Thoracic aorta (tissue), 2 donors: ENCODE measurements at regions not wholly inside any gene's neighbourhood (a gene's known extent, or its start where the extent isn't known, plus 50 kb on each side); places are given as distances from the start of the nearest gene placed in this dataset.

Source experiments
- ATAC-seq: fragments of 150-250 bp; one replicate; pipeline ENCODE4 v1.8.0; 2017; ENCODE audit warnings: low read depth; ENCODE audit not compliant: insufficient number of reproducible peaks, low FRiP score
- DNase-seq: peaks from one replicate; pipeline ENCODE4 v3.0.0-alpha.2; 2020; ENCODE audit warnings: low spot score
- H3K27ac ChIP-seq, 2 donors: fragments of 200-600 bp; sonication (generic); 1 replicate in 1 of 2; 2 replicates in 1 of 2; pipeline ENCODE4 v1.5.1; 2016; ENCODE audit warnings: mild to moderate bottlenecking in 2 of 2, moderate library complexity in 2 of 2
- H3K27me3 ChIP-seq: fragments of 200-600 bp; sonication (generic); replicated peaks from 2 replicates; pipeline ENCODE4 v1.6.0; 2016; ENCODE audit warnings: mild to moderate bottlenecking; ENCODE audit not compliant: insufficient read depth
- H3K36me3 ChIP-seq: fragments of 200-600 bp; sonication (generic); one replicate; pipeline ENCODE4 v1.5.1; 2016
- H3K4me1 ChIP-seq, 2 donors: fragments of 200-600 bp; sonication (generic); 1 replicate in 1 of 2; 2 replicates in 1 of 2; pipeline versions ENCODE4 v1.5.1 to v1.6.0; 2016; ENCODE audit warnings: low read depth in 2 of 2, mild to moderate bottlenecking in 1 of 2; ENCODE audit not compliant: control insufficient read depth in 1 of 2
- H3K4me3 ChIP-seq: fragments of 200-600 bp; sonication (generic); 2 replicates; pipeline ENCODE4 v1.5.1; 2016; ENCODE audit warnings: mild to moderate bottlenecking
- H3K9me3 ChIP-seq: fragments of 200-600 bp; sonication (generic); 2 replicates; pipeline ENCODE4 v1.5.1; 2016
- TF ChIP-seq, protein P1 (sequence below): fragments of 200-600 bp; sonication (generic); IDR thresholded peaks from one replicate; pipeline ENCODE4 v1.5.1; 2019; ENCODE audit warnings: antibody characterized with exemption

DNA sequence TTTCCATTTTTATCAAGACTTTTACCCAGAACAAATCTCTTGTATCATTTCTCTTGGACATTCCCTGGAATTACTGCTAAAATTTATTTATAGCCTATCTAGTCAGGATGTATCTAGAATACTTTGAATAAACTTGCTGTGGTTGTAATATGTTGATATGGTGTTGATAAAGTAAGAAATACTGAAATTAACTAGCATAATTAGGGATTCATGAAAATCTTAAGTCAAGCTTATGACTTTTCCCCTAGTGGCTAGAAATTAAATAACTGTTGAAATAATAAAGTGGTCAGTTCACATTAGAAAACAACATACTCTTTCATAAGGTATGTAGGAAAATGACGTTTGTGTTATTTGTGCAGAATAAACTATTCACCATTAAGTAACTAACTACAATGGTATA is 73.1 kb upstream of the ANKRD50 start:
- Histone ChIP-seq H3K4me3 (no peak overlapping the region), H3K36me3 (no peaks in the 10 kb centered on the region), H3K27ac (no peak overlapping the region), H3K27me3 (no peaks in the 10 kb centered on the region), H3K9me3 (no peaks in the 10 kb centered on the region), H3K4me1 (no peaks in the 10 kb centered on the region)
- DNase-seq (no peak), ATAC-seq (no peak)
- TF ChIP-seq, protein P1, sequence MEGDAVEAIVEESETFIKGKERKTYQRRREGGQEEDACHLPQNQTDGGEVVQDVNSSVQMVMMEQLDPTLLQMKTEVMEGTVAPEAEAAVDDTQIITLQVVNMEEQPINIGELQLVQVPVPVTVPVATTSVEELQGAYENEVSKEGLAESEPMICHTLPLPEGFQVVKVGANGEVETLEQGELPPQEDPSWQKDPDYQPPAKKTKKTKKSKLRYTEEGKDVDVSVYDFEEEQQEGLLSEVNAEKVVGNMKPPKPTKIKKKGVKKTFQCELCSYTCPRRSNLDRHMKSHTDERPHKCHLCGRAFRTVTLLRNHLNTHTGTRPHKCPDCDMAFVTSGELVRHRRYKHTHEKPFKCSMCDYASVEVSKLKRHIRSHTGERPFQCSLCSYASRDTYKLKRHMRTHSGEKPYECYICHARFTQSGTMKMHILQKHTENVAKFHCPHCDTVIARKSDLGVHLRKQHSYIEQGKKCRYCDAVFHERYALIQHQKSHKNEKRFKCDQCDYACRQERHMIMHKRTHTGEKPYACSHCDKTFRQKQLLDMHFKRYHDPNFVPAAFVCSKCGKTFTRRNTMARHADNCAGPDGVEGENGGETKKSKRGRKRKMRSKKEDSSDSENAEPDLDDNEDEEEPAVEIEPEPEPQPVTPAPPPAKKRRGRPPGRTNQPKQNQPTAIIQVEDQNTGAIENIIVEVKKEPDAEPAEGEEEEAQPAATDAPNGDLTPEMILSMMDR, result no peak

DNA sequence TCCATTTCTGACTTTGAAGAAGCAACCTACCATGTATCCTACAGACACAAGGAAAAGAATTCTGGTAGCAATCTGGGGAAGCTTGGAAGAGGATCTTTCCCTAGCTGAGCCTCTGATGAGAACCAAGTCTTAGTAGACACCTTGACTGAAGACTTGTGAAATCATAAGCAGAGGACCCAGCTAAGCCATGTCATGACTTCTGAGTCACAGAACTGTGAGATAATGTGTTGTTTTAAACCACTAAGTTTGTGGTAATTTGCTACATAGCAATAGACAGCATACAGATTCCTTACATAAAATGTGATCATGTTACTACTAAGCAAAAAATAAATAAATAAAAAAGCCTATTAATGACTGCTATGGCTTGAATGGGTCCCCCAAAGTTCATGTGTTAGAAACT is 71.3 kb upstream of the ANKRD50 start:
- TF ChIP-seq, protein P1, result no peak
- Histone ChIP-seq H3K9me3 (no peaks in the 10 kb centered on the region), H3K4me3 (no peak overlapping the region), H3K36me3 (no peaks in the 10 kb centered on the region), H3K27ac (no peak overlapping the region), H3K4me1 (no peaks in the 10 kb centered on the region), H3K27me3 (no peaks in the 10 kb centered on the region)
- no peak for ATAC-seq
- no peak for DNase-seq

DNA sequence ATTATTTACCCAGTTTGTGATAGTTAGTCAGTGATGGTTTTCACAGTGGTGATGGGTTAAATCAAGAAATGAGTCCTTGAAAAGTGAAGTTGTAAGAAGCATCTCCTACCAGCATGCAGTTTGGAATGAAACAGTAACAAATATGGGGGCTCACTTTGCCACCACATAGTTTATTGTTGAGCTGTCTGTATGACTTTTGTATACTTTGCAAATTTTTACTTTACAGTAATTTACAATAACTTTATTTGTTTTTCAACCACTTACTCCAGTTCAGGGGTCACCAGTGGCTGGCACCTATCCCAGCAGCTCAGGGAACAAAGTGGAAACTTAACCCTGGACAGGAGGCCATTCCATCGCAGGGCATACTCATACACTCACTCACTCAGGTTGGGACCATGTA is 64.5 kb upstream of the ANKRD50 start:
- Histone ChIP-seq H3K27ac (no peak overlapping the region), H3K4me3 (no peak overlapping the region), H3K27me3 (no peaks in the 10 kb centered on the region), H3K9me3 (no peaks in the 10 kb centered on the region), H3K4me1 (no peaks in the 10 kb centered on the region), H3K36me3 (no peaks in the 10 kb centered on the region)
- DNase-seq (no peak), ATAC-seq (no peak)
- TF ChIP-seq, protein P1, result no peak

DNA sequence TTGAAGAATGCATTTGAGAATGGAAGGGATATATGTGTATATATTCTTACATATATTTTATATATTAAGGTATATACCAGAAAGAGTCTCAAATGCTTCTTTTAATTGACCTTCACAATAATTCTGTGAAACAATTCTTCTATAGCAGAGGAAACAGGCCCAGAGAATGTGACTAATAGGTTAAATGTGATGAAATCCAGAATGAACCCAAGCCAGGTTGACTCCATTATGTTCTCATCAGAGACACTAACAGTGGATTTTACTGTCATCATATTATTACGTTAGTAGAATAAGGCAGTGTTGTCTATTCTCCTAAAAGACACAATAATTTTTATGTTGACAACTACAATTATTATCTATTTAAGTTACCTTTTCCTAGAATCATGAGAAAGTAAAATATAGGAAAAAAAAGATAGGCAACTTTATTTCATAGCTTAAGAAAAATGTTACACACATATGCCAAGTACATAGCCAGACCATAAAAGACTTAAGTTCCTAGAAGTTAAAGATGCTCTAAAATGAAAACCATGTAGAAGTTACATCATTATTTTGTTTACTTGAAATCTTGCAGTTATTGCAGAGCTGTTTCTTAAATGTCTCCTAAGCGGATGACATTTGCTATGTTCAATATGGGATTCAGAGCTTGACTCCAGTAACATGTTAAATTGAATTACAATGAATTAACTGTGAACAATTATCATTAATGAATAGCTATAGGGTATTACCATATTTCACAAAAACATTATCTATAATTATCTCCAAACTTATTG is 56.2 kb upstream of the ANKRD50 start:
- no peaks in the 10 kb centered on the region for H3K27me3 ChIP-seq
- TF ChIP-seq, protein P1, result no peak
- H3K36me3 ChIP-seq, result no peaks in the 10 kb centered on the region
- no peak overlapping the region for H3K4me3 ChIP-seq
- DNase-seq, result no peak
- no peak for ATAC-seq
- no peaks in the 10 kb centered on the region for H3K4me1 ChIP-seq
- no peak overlapping the region for H3K27ac ChIP-seq
- no peaks in the 10 kb centered on the region for H3K9me3 ChIP-seq

DNA sequence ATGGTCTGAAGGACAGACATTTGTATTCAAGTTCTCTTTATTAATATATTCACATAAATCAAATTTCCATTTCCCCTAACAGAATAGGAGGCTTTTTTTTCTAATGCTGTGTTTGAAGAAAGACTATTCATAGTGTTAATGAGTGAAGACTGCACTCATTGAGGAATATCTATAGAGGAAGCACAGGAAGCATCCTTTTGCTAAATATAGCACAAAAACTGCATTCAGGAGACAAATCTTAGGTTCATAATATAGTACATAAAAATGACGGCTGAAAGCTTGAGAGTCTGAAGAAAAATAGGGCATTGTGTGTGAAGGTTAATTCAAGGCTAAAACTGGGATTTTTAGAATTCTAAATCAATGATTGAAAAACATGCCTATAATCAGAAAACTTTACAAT is 50.4 kb upstream of the ANKRD50 start:
- TF ChIP-seq, protein P1, result no peak
- DNase-seq, result no peak
- no peaks in the 10 kb centered on the region for H3K27me3 ChIP-seq
- no peaks in the 10 kb centered on the region for H3K9me3 ChIP-seq
- no peak overlapping the region for H3K4me3 ChIP-seq
- no peaks in the 10 kb centered on the region for H3K4me1 ChIP-seq
- no peak overlapping the region for H3K27ac ChIP-seq
- no peaks in the 10 kb centered on the region for H3K36me3 ChIP-seq
- ATAC-seq, result no peak
